ENCODE measurements at regions not wholly inside any gene's neighbourhood (a gene's known extent, or its start where the extent isn't known, plus 50 kb on each side); places are given as distances from the start of the nearest gene placed in this dataset.

DNA sequence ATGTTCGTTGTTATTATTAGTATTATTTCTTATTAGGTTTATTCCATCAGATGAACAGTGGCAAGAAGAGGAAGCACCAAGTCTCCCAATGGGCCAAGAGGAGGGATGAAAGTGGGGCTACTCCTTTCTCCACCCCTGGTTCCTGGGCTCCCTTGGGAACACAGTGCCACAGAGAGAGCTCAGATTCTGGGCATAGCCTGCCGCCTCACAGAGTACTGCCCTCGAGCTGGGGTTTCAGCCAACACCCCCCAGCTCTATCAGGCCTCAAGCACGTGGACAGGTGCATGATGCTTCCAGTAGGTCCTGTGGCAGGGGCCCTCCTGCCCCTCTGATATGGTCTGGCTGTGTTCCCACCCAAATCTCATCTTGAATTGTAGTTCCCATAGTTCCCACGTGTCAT is 103.6 kb upstream of the RNF32 start:
- in situ Hi-C loops (cut with HindIII; ENCODE audit: low pct_ligation_motif_present, low sequenced_read_pairs), result no loop called here
- H3K36me3 ChIP-seq (replicated peaks), result no peaks in the 10 kb centered on the region
- no peak for DNase-seq
- no peak overlapping the region for H3K27ac ChIP-seq
- TF ChIP-seq, protein P1, sequence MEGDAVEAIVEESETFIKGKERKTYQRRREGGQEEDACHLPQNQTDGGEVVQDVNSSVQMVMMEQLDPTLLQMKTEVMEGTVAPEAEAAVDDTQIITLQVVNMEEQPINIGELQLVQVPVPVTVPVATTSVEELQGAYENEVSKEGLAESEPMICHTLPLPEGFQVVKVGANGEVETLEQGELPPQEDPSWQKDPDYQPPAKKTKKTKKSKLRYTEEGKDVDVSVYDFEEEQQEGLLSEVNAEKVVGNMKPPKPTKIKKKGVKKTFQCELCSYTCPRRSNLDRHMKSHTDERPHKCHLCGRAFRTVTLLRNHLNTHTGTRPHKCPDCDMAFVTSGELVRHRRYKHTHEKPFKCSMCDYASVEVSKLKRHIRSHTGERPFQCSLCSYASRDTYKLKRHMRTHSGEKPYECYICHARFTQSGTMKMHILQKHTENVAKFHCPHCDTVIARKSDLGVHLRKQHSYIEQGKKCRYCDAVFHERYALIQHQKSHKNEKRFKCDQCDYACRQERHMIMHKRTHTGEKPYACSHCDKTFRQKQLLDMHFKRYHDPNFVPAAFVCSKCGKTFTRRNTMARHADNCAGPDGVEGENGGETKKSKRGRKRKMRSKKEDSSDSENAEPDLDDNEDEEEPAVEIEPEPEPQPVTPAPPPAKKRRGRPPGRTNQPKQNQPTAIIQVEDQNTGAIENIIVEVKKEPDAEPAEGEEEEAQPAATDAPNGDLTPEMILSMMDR (IDR thresholded peaks at IDR 0.05; ENCODE audit: low read depth, low read length, missing control alignments), result no peak
- no peak overlapping the region for H3K4me3 ChIP-seq (ENCODE audit: low read depth, low read length)
- H3K27me3 ChIP-seq (replicated peaks), result no peaks in the 10 kb centered on the region

DNA sequence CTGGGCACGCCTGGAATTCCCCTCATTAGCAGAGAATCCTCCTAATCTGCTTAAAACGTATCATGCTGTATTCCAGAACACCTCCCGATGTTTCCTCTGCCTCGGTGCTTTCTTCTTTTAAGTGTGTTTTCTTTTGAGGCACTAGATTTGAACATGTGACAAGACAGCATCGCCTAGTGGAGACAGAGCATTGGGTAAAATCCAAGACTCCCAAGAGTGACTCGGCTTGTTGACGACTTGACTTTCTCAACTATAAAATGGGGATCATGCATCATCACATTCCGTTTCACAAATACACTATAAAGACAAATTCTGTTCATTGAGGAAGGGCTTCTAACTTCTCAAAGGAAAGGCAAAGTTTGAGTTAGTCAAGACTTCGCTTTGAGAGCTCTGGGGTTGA is 105.6 kb upstream of the RNF32 start:
- no peak overlapping the region for H3K27ac ChIP-seq
- H3K27me3 ChIP-seq (replicated peaks), result no peaks in the 10 kb centered on the region
- no peak for DNase-seq
- no peak overlapping the region for H3K4me3 ChIP-seq (ENCODE audit: low read depth, low read length)
- in situ Hi-C loops (cut with HindIII; ENCODE audit: low pct_ligation_motif_present, low sequenced_read_pairs), result no loop called here
- H3K36me3 ChIP-seq (replicated peaks), result no peaks in the 10 kb centered on the region
- TF ChIP-seq, protein P1 (IDR thresholded peaks at IDR 0.05; ENCODE audit: low read depth, low read length, missing control alignments), result no peak

DNA sequence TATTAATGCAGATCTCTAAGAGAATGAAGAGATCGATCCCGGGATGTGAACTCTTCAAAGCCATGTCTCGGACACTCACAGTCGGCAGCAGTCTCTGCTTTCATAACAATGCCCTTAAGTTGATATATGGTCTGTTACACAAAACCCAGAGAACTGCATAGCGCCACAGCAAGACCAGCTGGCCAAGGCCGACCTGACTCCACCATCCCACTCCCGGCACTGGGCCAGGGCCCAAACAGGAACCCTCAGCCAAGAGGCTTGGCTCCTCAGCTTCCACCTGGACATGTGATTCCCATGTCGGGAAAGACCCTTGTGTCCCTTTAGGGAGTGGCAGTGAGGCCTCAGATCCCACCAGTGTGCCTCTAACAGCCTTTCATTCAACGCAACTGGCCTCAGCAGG is 106.6 kb upstream of the RNF32 start:
- H3K27me3 ChIP-seq (replicated peaks), result no peaks in the 10 kb centered on the region
- no peak overlapping the region for H3K4me3 ChIP-seq (ENCODE audit: low read depth, low read length)
- TF ChIP-seq, protein P1 (IDR thresholded peaks at IDR 0.05; ENCODE audit: low read depth, low read length, missing control alignments), result no peak
- no peak overlapping the region for H3K27ac ChIP-seq
- H3K36me3 ChIP-seq (replicated peaks), result no peaks in the 10 kb centered on the region
- in situ Hi-C loops (cut with HindIII; ENCODE audit: low pct_ligation_motif_present, low sequenced_read_pairs), result no loop called here
- no peak for DNase-seq

DNA sequence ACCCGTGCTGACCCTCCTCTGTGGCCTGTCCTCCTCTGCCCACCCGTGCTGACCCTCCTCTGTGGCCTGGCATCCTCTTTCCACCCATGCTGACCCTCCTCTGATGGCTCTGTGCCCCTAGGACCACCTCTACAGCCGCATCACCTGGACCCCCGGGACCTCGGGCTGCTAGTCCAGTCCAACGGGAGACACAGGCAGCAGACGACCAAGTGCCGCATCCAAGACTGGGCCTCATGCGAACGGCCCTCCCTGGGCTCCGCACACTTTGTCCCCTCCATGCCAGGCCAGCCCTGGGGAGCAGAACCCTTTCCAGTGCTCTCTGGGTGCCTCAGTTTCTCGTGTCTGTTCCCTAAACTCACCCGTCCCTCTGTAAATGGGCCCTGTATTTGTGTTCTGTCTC is 107.2 kb upstream of the RNF32 start:
- TF ChIP-seq, protein P1 (IDR thresholded peaks at IDR 0.05; ENCODE audit: low read depth, low read length, missing control alignments), result no peak
- no peak overlapping the region for H3K27ac ChIP-seq
- H3K4me3 ChIP-seq (ENCODE audit: low read depth, low read length), result no peak overlapping the region
- DNase-seq, result no peak
- H3K36me3 ChIP-seq (replicated peaks), result no peaks in the 10 kb centered on the region
- H3K27me3 ChIP-seq (replicated peaks), result no peaks in the 10 kb centered on the region
- in situ Hi-C loops (cut with HindIII; ENCODE audit: low pct_ligation_motif_present, low sequenced_read_pairs), result no loop called here

DNA sequence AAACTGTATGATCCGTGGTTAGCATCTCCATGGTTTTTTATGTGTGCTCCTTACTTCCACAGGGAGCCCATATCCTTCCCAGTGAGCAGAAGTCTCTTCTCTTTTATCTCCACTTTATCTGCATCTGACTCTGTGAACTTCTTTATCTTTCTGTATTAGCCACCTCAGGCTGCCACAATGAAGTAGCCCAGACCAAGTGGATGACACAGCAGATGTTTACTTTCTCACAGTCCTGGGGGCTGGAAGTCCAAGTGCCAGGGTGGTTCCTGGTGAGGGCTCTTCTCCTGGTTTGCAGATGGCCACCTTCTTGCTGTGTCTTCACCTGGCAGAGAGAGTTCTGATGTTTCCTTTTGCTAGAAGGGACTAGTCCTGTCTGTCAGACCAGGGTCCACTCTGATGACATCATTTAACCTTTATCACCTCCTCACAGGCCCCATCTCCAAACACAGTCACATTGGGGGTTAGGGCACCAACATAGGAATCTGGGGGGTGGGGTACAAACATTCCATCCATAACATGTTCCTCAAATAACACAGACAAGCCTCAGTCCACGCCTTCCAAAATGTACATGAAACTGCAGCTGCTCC is 108.5 kb upstream of the RNF32 start:
- no peak for DNase-seq
- no peaks in the 10 kb centered on the region for H3K36me3 ChIP-seq (replicated peaks)
- TF ChIP-seq, protein P1 (IDR thresholded peaks at IDR 0.05; ENCODE audit: low read depth, low read length, missing control alignments), result no peak
- in situ Hi-C loops (cut with HindIII; ENCODE audit: low pct_ligation_motif_present, low sequenced_read_pairs), result no loop called here
- no peak overlapping the region for H3K4me3 ChIP-seq (ENCODE audit: low read depth, low read length)
- no peaks in the 10 kb centered on the region for H3K27me3 ChIP-seq (replicated peaks)
- no peak overlapping the region for H3K27ac ChIP-seq

- in situ Hi-C loops (cut with HindIII; ENCODE audit: low pct_ligation_motif_present, low sequenced_read_pairs), result no loop called here
- H3K36me3 ChIP-seq (replicated peaks), result no peaks in the 10 kb centered on the region
- no peaks in the 10 kb centered on the region for H3K27me3 ChIP-seq (replicated peaks)
- TF ChIP-seq, protein P1 (IDR thresholded peaks at IDR 0.05; ENCODE audit: low read depth, low read length, missing control alignments), result no peak
- no peak for DNase-seq
- H3K4me3 ChIP-seq (ENCODE audit: low read depth, low read length), result no peak overlapping the region
- no peak overlapping the region for H3K27ac ChIP-seq
Measured at GRCh38 chr7:156529956-156530355, 110.6 kb upstream of the RNF32 start.

Measured in brain microvascular endothelial cell (primary cell).